A673 (cell line): ENCODE measurements at regions not wholly inside any gene's neighbourhood (a gene's known extent, or its start where the extent isn't known, plus 50 kb on each side); places are given as distances from the start of the nearest gene placed in this dataset.

ENCODE experiments used
- BruUV-seq: library from RNA; stranded (reverse); fragments of 400-500 nt; replicated peaks from 2 replicates; lab custom pipeline; 2021; lab: Mats Ljungman, UMichigan
- CTCF ChIA-PET: fragments of 300-600 bp; sonication (Branson Sonifier 250); formaldehyde crosslinking; loops from one replicate; lab custom pipeline; 2022; ENCODE audit warnings: antibody characterized with exemption; lab: Charles Lee
- POLR2A ChIA-PET: fragments of 300-600 bp; sonication (Branson Sonifier 250); formaldehyde crosslinking; loops from one replicate; lab custom pipeline; 2022; ENCODE audit warnings: antibody characterized with exemption; ENCODE audit not compliant: low non-redundant PET; lab: Charles Lee
- DNase-seq: peaks from one replicate; pipeline ENCODE4 v3.0.0-alpha.2; 2015; ENCODE audit warnings: low spot score
- H3K27ac ChIP-seq: fragments of 200-600 bp; sonication (generic); 2 replicates; pipeline ENCODE4 v1.5.1; 2016; ENCODE audit warnings: mixed run types, low read depth, mild to moderate bottlenecking, mixed read lengths, antibody characterized with exemption, low read length; ENCODE audit not compliant: poor library complexity, severe bottlenecking
- H3K27me3 ChIP-seq: fragments of 200-600 bp; sonication (generic); replicated peaks from 2 replicates; pipeline ENCODE4 v1.6.1; 2017; ENCODE audit warnings: mixed run types, low read depth, mild to moderate bottlenecking, mixed read lengths, antibody characterized with exemption, low read length; ENCODE audit not compliant: insufficient read depth, poor library complexity
- H3K36me3 ChIP-seq: fragments of 200-600 bp; sonication (generic); 2 replicates; pipeline ENCODE4 v1.6.1; 2016; ENCODE audit warnings: mixed run types, mild to moderate bottlenecking, mixed read lengths, antibody characterized with exemption, low read length; ENCODE audit not compliant: insufficient read depth, poor library complexity, severe bottlenecking
- H3K4me1 ChIP-seq: fragments of 200-600 bp; sonication (generic); 2 replicates; pipeline ENCODE4 v1.6.1; 2017; ENCODE audit warnings: mixed run types, mild to moderate bottlenecking, mixed read lengths, antibody characterized with exemption, low read length; ENCODE audit not compliant: insufficient read depth, poor library complexity, severe bottlenecking
- H3K4me3 ChIP-seq: fragments of 200-600 bp; sonication (generic); 2 replicates; pipeline ENCODE4 v1.5.1; 2016; ENCODE audit warnings: low read depth, mixed run types, mild to moderate bottlenecking, mixed read lengths, low read length; ENCODE audit not compliant: poor library complexity, severe bottlenecking
- H3K9me3 ChIP-seq: fragments of 200-600 bp; sonication (generic); 2 replicates; pipeline ENCODE4 v1.6.1; 2016; ENCODE audit warnings: mixed run types, low read depth, mild to moderate bottlenecking, mixed read lengths, antibody characterized with exemption, low read length; ENCODE audit not compliant: poor library complexity, severe bottlenecking
- EZH2 ChIP-seq: fragments of 200-600 bp; sonication (generic); IDR thresholded peaks from 2 replicates; pipeline ENCODE4 v1.6.1; 2017; ENCODE audit warnings: borderline replicate concordance, low read depth, mild to moderate bottlenecking, mixed read lengths, antibody characterized with exemption, low read length; ENCODE audit not compliant: poor library complexity, severe bottlenecking
- intact Hi-C: fragments of 100-400 bp; cut with micrococcal nuclease; formaldehyde crosslinking; loops from one replicate; pipeline ENCODE4 v1.10.0; 2022; ENCODE audit not compliant: unreplicated experiment
- TF ChIP-seq, protein P1 (sequence below): fragments of 300-800, 200-600 bp; sonication (generic); conservative IDR thresholded peaks from 2 replicates; pipeline ENCODE4 v1.5.1; 2017; ENCODE audit warnings: low read depth, mild to moderate bottlenecking, antibody characterized with exemption, low read length, moderate library complexity, mixed read lengths

DNA sequence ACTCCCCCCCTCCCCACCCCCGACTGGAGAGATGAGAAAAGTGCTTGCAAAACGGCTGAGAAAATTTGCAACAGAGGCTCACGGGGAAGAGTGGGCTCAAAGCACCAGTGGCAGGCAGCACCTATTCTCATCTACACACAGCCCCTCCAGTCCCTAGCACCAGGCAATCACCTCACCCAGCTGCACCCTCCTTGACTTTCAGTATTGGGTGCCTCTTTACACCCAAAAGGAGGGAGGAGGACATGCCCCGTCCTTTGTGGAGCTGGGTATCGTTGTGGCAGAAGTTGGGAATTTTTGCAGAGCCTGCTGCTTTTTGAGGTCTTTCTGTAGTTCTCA is 182.8 kb upstream of the TOPAZ1 start:
- Histone ChIP-seq H3K4me1 (no peaks in the 10 kb centered on the region), H3K9me3 (no peaks in the 10 kb centered on the region), H3K27me3 (no peaks in the 10 kb centered on the region), H3K27ac (no peak overlapping the region), H3K4me3 (no peak overlapping the region), H3K36me3 (no peaks in the 10 kb centered on the region)
- intact Hi-C loops: no loop called here
- DNase-seq: no peak
- no TSS peak for BruUV-seq
- no peak for TF ChIP-seq EZH2
- TF ChIP-seq, protein P1, sequence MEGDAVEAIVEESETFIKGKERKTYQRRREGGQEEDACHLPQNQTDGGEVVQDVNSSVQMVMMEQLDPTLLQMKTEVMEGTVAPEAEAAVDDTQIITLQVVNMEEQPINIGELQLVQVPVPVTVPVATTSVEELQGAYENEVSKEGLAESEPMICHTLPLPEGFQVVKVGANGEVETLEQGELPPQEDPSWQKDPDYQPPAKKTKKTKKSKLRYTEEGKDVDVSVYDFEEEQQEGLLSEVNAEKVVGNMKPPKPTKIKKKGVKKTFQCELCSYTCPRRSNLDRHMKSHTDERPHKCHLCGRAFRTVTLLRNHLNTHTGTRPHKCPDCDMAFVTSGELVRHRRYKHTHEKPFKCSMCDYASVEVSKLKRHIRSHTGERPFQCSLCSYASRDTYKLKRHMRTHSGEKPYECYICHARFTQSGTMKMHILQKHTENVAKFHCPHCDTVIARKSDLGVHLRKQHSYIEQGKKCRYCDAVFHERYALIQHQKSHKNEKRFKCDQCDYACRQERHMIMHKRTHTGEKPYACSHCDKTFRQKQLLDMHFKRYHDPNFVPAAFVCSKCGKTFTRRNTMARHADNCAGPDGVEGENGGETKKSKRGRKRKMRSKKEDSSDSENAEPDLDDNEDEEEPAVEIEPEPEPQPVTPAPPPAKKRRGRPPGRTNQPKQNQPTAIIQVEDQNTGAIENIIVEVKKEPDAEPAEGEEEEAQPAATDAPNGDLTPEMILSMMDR: no peak
- POLR2A ChIA-PET: no interaction called here
- CTCF ChIA-PET: interaction anchor here (0.5 kb wide), 1 partner anchor 281 kb away, joined by 4 read pairs; no protein-coding TSS in a partner anchor

DNA sequence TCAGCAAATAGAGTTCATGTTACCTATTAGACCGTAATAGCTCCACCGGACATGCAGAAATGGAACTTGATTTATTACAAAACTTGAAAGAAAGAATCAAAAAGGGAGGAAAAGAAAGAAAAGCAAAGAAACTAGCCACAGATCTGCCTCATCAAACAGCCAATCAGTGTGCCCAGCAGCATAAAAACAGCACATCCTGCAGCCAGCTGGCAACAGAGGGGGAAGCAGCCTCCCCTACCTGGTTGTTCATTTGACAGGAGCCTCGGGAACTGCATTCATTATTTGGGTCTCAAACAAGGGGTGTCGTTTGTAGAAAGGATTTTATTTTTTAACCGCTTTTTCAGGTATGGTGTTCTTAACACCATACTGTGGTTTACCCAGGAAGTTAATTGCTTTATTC is 181.5 kb upstream of the TOPAZ1 start:
- Histone ChIP-seq H3K27me3 (no peaks in the 10 kb centered on the region), H3K36me3 (no peaks in the 10 kb centered on the region), H3K4me3 (no peak overlapping the region), H3K9me3 (no peaks in the 10 kb centered on the region), H3K27ac (no peak overlapping the region), H3K4me1 (no peaks in the 10 kb centered on the region)
- TF ChIP-seq, protein P1: no peak
- no peak for TF ChIP-seq EZH2
- BruUV-seq: no TSS peak
- CTCF ChIA-PET: no interaction called here
- POLR2A ChIA-PET: no interaction called here
- DNase-seq: no peak
- intact Hi-C loops: no loop called here

DNA sequence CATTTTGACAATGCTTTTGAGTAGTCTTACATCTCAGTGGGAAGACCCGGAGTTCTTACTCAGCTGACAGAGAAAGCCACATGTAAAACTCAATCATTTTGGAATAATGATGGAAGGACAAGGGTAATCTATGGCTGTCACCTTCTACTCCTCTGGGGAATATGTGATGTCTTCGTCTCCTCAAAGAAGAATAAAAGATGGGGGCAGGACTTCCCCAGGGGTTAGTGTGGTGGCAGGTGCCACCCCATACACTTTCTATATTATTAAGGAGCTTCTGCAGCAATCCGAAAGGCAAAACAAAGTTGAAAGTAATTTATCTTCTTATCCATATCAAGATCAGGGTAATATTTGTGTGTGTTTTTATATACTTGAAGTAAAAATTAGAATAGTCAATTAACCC is 180.4 kb upstream of the TOPAZ1 start:
- no peak overlapping the region for H3K27ac ChIP-seq
- TF ChIP-seq, protein P1: no peak
- no peak for TF ChIP-seq EZH2
- H3K4me1 ChIP-seq: no peaks in the 10 kb centered on the region
- no peaks in the 10 kb centered on the region for H3K36me3 ChIP-seq
- no peak overlapping the region for H3K4me3 ChIP-seq
- H3K9me3 ChIP-seq: no peaks in the 10 kb centered on the region
- ChIA-PET POLR2A (no interaction called here), CTCF (no interaction called here)
- intact Hi-C loops: no loop called here
- DNase-seq: no peak
- no peaks in the 10 kb centered on the region for H3K27me3 ChIP-seq
- no TSS peak for BruUV-seq
